Ishikawa (cell line): ENCODE measurements at regions not wholly inside any gene's neighbourhood (a gene's known extent, or its start where the extent isn't known, plus 50 kb on each side); places are given as distances from the start of the nearest gene placed in this dataset.

ENCODE experiments used
- EP300 ChIP-seq: IDR thresholded peaks from 2 replicates; pipeline ENCODE4 v1.6.1; 2012; ENCODE audit warnings: borderline replicate concordance
- NFIC ChIP-seq: IDR thresholded peaks from 2 replicates; pipeline ENCODE4 v1.6.1; 2012
- RAD21 ChIP-seq: IDR thresholded peaks from 2 replicates; pipeline ENCODE4 v1.6.1; 2012; ENCODE audit warnings: low read depth
- TCF12 ChIP-seq: IDR thresholded peaks from 2 replicates; pipeline ENCODE4 v1.6.1; 2012; ENCODE audit warnings: low read depth
- TEAD4 ChIP-seq: IDR thresholded peaks from 2 replicates; pipeline ENCODE4 v1.6.1; 2012
- TF ChIP-seq, protein P1 (sequence below): IDR thresholded peaks from 2 replicates; pipeline ENCODE4 v1.6.1; 2012
- TF ChIP-seq, protein P2 (sequence below): IDR thresholded peaks from 2 replicates; pipeline ENCODE4 v1.6.1; 2012

DNA sequence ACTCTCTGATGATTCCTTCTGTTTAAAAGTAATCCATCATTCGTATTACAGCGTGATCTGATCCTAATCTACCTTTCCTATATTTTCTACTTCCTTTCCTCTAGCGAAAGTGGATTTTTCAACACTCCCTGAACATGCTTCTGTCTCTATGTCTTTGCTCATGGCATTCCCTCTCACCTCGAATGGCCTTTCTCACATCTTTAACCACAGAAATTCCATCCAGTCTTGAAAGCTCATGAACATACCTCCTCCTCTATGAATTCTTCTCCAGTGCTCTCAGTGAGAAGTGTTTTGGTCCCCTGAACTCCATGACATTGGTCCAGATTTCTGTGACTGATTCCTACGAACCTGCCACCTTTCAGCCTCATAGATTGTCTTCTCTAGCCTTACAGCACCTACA, 323.2 kb downstream of the RAD51AP2 start:
- TF ChIP-seq RAD21: no peak
- TF ChIP-seq, protein P1, sequence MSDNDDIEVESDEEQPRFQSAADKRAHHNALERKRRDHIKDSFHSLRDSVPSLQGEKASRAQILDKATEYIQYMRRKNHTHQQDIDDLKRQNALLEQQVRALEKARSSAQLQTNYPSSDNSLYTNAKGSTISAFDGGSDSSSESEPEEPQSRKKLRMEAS: no peak
- TF ChIP-seq, protein P2, sequence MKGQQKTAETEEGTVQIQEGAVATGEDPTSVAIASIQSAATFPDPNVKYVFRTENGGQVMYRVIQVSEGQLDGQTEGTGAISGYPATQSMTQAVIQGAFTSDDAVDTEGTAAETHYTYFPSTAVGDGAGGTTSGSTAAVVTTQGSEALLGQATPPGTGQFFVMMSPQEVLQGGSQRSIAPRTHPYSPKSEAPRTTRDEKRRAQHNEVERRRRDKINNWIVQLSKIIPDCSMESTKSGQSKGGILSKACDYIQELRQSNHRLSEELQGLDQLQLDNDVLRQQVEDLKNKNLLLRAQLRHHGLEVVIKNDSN: no peak
- TF ChIP-seq TCF12: no peak
- TF ChIP-seq NFIC: no peak
- TF ChIP-seq TEAD4: no peak
- TF ChIP-seq EP300: no peak
